HG02642 (cell line): ENCODE measurements at regions not wholly inside any gene's neighbourhood (a gene's known extent, or its start where the extent isn't known, plus 50 kb on each side); places are given as distances from the start of the nearest gene placed in this dataset.

Experiments used
- ATAC-seq: cut with Tn5 transposase; IDR thresholded peaks from one replicate; pipeline ENCODE4 v1.9.1; 2021; ENCODE audit warnings: mild to moderate bottlenecking; ENCODE audit not compliant: unreplicated experiment, poor library complexity

DNA sequence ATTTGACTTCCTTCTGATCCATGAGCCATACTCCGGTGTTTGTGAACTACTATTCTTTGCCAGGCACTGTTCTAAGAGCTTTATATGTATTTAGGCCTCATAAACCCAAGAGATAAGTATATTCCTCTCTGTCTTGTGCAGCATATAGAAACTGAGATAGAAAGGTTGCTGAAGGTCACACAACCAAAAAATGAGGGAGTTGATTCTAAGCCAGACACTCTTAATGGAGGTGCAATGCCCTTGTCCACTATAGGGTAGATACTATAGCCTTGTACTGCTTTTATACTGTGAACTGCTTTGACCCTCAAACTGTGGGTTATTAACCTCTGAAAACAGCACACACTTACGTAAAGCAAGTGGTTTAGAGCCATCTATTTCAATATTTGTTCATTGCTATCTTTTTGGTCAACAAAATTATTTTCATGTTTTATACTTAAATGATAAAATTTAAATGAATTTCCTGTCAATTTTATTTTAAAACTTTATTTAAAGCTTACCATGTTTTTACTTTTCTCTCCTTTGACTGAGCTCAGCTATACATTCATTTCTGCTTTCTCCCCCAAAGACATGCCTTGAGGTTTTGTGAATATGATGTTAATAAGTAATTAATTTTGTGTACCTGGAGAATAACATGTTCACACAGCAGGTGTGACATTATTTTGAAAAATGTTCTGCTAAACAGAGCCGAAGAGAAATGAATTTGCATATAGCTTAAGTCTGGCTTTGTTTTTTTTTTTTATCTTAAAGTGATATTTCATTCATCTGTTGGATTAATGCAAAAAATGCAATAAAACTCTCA, 687.3 kb downstream of the DNAJB9 start:
- no peak for ATAC-seq

DNA sequence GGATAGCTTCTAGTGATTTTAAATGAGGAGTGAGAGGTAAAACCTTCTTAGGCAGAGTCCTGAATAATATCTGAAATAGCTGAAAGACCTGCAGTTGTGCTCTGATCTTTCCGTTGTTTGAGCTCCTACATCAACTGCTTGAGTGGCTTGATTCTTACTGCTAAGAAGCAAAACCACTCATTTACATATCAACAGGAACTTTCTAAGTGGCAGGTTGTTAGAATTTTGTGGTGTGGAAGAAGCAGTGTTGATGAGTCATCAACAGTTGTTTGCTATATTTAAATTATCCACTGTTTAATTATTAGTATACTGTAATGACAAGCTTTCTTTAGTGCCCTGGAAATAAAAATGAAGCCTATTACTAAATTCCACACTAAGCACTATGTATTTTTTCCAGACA, 689.5 kb downstream of the DNAJB9 start:
- ATAC-seq = peak; percentile 57

- ATAC-seq = no peak
Measured at GRCh38 chr7:109261781-109262180, 692.1 kb downstream of the DNAJB9 start.

GRCh38 chr7:109266610-109267009, 696.9 kb downstream of the DNAJB9 start:
- no peak for ATAC-seq

GRCh38 chr7:109276348-109276747, 706.7 kb downstream of the DNAJB9 start:
- ATAC-seq = no peak

- no peak for ATAC-seq
Measured at GRCh38 chr7:109282726-109283125, 713.1 kb downstream of the DNAJB9 start.

DNA sequence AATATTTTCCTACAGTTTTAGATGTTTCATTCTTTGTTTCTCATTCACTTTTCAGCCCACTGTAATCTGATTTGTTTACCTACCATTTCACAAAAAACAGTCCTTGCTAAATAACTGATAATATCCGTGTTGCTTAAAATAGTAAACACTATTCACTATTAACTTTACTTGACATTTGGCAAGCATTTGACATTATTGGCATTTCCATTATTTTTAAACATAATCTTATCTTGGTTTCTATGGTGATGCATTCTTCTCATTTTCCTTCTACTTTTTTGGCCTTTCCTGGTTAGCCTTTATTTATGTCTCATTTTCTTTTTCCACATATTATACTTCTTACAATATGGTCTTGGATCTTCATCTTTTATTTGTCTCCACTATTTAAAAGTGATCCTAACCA, 715.3 kb downstream of the DNAJB9 start:
- no peak for ATAC-seq

DNA sequence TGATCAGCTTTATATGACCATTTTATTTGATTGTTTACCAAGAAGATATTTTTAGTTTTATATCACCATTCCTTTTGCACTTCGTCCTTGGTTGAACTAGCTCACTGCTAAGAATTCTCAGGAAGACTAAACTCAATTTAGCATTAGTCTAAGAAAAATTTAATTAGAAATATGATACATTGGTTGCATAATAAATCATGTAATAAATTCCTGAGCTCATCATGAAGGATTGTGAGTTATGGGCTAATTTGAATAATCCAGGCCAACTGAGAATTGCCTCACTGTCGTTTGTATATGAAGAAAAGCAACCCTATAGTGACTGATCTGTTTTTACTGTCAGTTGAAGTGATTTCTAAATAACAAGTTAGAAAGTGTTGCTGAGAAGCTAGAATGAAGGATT, 725.5 kb downstream of the DNAJB9 start:
- ATAC-seq = no peak

DNA sequence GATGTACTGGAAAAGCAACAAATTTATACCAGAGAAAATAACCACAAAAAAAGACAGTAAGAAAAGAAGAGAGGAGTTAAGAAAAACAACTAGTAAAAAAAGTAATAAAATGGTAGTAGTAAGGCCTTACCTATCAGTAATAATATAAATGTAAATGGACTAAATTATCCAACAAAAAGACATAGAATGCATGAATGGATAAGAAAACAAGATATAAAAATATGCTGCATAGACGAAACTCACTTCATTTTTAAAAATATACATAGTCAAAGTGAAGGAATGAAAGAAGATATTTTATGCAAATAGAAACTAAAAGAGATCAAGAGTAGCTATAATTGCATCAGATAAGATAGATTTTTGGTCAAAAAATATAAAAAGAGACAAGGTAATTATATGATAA, 739.1 kb downstream of the DNAJB9 start:
- ATAC-seq = no peak

DNA sequence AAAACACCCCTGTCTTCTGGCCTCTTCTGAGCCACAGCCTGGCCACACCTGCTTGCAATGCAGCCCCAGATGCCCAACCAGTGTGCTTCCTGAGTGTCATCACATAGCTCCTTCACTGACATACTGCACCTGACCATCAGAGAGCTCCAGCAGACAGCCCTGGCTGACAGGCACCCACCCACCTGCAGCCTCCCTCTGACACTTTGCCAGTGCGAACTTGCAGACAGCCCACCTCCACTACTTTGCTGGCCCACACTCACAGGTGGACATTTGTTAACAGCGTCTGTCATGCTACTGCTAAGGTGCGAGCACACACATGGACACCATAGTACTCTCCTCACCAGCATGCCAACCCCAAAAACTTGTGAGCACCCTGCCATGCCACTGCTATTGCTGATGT, 740.1 kb downstream of the DNAJB9 start:
- no peak for ATAC-seq

DNA sequence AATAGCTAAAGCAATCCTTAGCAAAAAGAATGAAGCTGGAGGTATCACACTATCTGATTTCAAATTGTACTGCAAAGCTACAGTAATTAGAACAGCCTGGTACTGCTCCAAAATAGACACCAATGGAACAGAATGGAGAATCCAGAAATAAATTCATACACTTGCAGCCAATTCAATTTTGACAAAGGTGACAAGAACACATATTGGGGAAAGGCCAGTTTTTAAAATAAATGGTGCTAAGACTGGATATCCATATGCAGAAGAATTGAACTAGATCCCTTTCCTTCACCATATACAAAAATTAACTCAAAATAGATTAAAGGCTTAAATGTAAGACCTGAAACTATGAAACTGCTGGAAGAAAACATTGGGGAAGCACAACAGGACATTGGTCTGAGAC, 748.5 kb downstream of the DNAJB9 start:
- no peak for ATAC-seq

DNA sequence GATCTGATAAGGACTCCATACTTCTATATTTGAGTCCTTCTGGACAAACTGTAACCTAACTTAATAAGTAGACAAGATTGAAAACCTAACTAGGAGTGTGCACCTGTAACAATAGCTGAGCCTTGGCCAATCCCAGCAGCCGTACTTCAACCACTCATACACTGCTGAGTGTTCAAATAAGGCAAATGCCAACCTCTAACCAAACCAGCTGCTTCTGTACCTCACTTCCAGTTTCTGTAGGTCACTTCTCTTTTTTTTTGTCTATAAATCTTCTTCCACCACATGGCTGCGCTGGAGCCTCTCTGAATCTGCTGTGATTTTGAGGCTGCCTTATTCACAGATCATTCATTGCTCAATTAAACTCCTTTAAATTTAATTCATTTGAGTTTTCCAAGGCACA, 753.2 kb downstream of the DNAJB9 start:
- ATAC-seq = no peak

DNA sequence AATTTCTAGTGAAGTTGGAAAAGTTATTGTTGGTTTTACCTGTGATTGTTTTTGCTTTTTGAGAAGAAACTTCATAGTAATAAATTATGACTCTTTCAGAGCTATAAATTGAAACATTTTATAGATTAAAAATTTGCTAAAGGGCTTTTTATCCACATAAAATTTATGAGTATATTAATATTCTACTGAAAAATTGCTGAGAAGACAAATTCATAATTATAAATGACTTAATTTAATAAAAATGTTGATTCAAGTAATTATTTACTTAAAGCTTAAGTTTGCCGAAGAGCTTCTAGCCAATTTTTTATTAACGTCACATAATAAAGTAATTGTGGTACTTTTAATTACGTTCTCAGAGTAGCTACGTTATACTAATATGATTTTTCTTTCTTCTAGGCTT, 761.7 kb downstream of the DNAJB9 start:
- ATAC-seq = no peak

- no peak for ATAC-seq
Measured at GRCh38 chr7:109335951-109336350, 766.3 kb downstream of the DNAJB9 start.

DNA sequence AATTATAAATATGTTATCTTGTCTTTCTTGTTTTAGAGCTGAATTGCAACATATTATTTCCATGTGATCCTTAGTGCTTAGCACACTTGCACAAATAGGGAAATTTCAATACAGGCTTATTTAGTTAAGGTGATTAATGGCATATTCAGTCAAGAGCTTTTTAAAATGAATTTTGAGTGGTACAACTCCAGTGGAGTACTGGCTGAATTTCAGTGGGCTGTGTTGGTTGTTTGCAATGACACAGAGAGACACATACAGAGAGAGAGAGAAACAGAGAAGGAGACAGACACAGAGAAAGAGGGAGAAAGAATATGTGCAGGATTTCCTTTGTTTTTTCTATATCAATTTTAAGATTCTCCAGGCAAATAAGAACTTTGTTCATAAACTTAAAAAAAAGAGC, 766.9 kb downstream of the DNAJB9 start:
- ATAC-seq = no peak

GRCh38 chr7:109343678-109344077, 774.0 kb downstream of the DNAJB9 start:
- ATAC-seq = no peak

DNA sequence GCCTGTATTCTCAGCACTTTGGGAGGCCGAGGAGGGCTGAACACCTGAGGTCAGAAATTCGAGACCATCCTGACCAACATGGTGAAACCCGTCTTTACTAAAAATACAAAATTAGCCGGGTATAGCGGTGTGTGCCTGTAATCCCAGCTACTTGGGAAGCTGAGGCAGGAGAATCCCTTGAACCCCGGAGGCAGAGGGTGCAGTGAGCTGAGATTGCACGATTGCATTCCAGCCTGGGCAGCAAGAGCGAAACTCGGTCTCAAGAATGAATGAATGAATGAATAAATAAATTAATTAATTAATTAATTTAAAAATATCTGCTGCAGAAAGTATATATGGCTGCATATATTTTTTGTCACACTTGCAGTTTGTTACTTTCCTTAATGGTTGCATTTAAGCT, 781.8 kb downstream of the DNAJB9 start:
- ATAC-seq = no peak

DNA sequence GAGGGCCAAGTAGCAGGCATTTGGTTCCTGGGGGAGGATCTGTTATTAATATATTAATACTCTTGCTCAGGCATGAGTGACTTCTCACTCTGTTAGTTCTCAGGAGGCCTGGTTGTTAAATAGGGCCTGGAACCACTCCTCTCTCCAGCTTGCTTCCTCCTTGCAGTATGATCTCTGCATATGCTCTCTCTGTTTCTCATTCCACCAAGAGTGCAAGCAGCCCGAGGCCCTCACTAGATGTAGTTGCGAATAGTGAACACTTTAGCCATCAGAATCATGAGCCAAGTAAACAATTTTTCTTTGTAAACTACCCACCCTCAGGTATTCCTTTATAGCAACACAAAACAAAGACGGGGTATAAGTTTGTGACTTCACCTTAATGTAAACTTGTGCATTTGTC, 784.3 kb downstream of the DNAJB9 start:
- ATAC-seq = no peak

- ATAC-seq = no peak
Measured at GRCh38 chr7:109354552-109354951, 784.9 kb downstream of the DNAJB9 start.

- no peak for ATAC-seq
Measured at GRCh38 chr7:109375823-109376222, 806.1 kb downstream of the DNAJB9 start.

GRCh38 chr7:109376576-109376975, 806.9 kb downstream of the DNAJB9 start:
- no peak for ATAC-seq

GRCh38 chr7:109377076-109377884, 807.6 kb downstream of the DNAJB9 start:
- ATAC-seq = no peak
